IMR-90 (cell line): ENCODE measurements at regions not wholly inside any gene's neighbourhood (a gene's known extent, or its start where the extent isn't known, plus 50 kb on each side); places are given as distances from the start of the nearest gene placed in this dataset.

Experiments
- CEBPB ChIP-seq: IDR thresholded peaks from 2 replicates; pipeline ENCODE4 v1.6.1; 2012; ENCODE audit warnings: low read depth, low read length, improper control_type of control experiment
- CTCF ChIP-seq: conservative IDR thresholded peaks from 2 replicates; pipeline ENCODE4 v1.5.1; 2012; ENCODE audit warnings: mild to moderate bottlenecking, low read depth, low read length, improper control_type of control experiment
- FOS ChIP-seq: fragments of 150-350 bp; IDR thresholded peaks from 2 replicates; pipeline ENCODE4 v1.6.1; 2016; ENCODE audit warnings: low read depth, low read length
- MAZ ChIP-seq: IDR thresholded peaks from 2 replicates; pipeline ENCODE4 v1.6.1; 2012; ENCODE audit warnings: low read depth, mild to moderate bottlenecking, low read length, improper control_type of control experiment, moderate library complexity, borderline replicate concordance
- POLR2A ChIP-seq: IDR thresholded peaks from 2 replicates; pipeline ENCODE4 v1.6.1; 2012; ENCODE audit warnings: mild to moderate bottlenecking, low read depth, low read length
- RFX5 ChIP-seq: IDR thresholded peaks from 2 replicates; pipeline ENCODE4 v1.8.0; 2012; ENCODE audit warnings: low read depth, mild to moderate bottlenecking, low read length, moderate library complexity
- SMC3 ChIP-seq: fragments of 150-350 bp; IDR thresholded peaks from 2 replicates; pipeline ENCODE4 v1.6.1; 2016; ENCODE audit warnings: low read depth, mild to moderate bottlenecking, antibody characterized with exemption, low read length, moderate library complexity

- TF ChIP-seq CTCF (no peak), POLR2A (no peak), MAZ (no peak), RFX5 (no peak), FOS (no peak), SMC3 (no peak), CEBPB (no peak)
Measured at GRCh38 chr22:34805771-34806170, 260.2 kb upstream of the ISX start.
